ENCODE measurements at regions not wholly inside any gene's neighbourhood (a gene's known extent, or its start where the extent isn't known, plus 50 kb on each side); places are given as distances from the start of the nearest gene placed in this dataset.

GRCh38 chr12:69061574-69061973, 128.6 kb upstream of the CPM start:
- TF ChIP-seq CTCF (IDR thresholded peaks at IDR 0.05) (no peak), EP300 (IDR thresholded peaks at IDR 0.05) (no peak), POLR2A (IDR thresholded peaks at IDR 0.05) (no peak), POLR2AphosphoS5 (IDR thresholded peaks at IDR 0.05) (no peak)
